H9 (cell line): ENCODE measurements at regions not wholly inside any gene's neighbourhood (a gene's known extent, or its start where the extent isn't known, plus 50 kb on each side); places are given as distances from the start of the nearest gene placed in this dataset.

Experiments
- DNase-seq: peaks from one replicate; pipeline ENCODE4 v3.0.0-alpha.2; 2017
- H2AFZ ChIP-seq: one replicate; pipeline ENCODE4 v1.6.1; 2013; ENCODE audit warnings: mild to moderate bottlenecking, low read length, control low read depth, moderate library complexity
- H2AK5ac ChIP-seq: 2 replicates; pipeline ENCODE4 v1.6.1; 2013; ENCODE audit warnings: low read length, control low read depth, mixed read lengths; ENCODE audit not compliant: insufficient read length
- H2BK120ac ChIP-seq: one replicate; pipeline ENCODE4 v1.6.1; 2013; ENCODE audit warnings: low read depth, mild to moderate bottlenecking, low read length, control low read depth, inconsistent platforms; ENCODE audit not compliant: poor library complexity, severe bottlenecking
- H2BK12ac ChIP-seq: 2 replicates; pipeline ENCODE4 v1.6.1; 2013; ENCODE audit warnings: low read length, control low read depth, mixed read lengths, low read depth; ENCODE audit not compliant: insufficient read length
- H2BK15ac ChIP-seq: 2 replicates; pipeline ENCODE4 v1.6.1; 2013; ENCODE audit warnings: low read depth, low read length, control low read depth
- H2BK20ac ChIP-seq: one replicate; pipeline ENCODE4 v1.6.1; 2013; ENCODE audit warnings: low read depth, mild to moderate bottlenecking, low read length, control low read depth, inconsistent platforms; ENCODE audit not compliant: poor library complexity, severe bottlenecking
- H2BK5ac ChIP-seq: 2 replicates; pipeline ENCODE4 v1.6.1; 2013; ENCODE audit warnings: low read length, control low read depth, mixed read lengths; ENCODE audit not compliant: insufficient read length
- H3K14ac ChIP-seq: 2 replicates; pipeline ENCODE4 v1.6.1; 2013; ENCODE audit warnings: low read length, control low read depth; ENCODE audit not compliant: insufficient read depth
- H3K18ac ChIP-seq: 2 replicates; pipeline ENCODE4 v1.6.1; 2013; ENCODE audit warnings: low read depth, mild to moderate bottlenecking, mixed read lengths, low read length, control low read depth; ENCODE audit not compliant: insufficient read length
- H3K23ac ChIP-seq: 2 replicates; pipeline ENCODE4 v1.6.1; 2013; ENCODE audit warnings: low read length, control low read depth, mixed read lengths, low read depth; ENCODE audit not compliant: insufficient read length
- H3K23me2 ChIP-seq: 2 replicates; pipeline ENCODE4 v1.6.1; 2013; ENCODE audit warnings: low read depth, mild to moderate bottlenecking, mixed read lengths, low read length, control low read depth; ENCODE audit not compliant: insufficient read length, poor library complexity, severe bottlenecking
- H3K27ac ChIP-seq: 2 replicates; pipeline ENCODE4 v1.5.1; 2013; ENCODE audit warnings: low read length, control low read depth, mixed read lengths, low read depth; ENCODE audit not compliant: insufficient read length
- H3K27me3 ChIP-seq: 2 replicates; pipeline ENCODE4 v1.6.1; 2013; ENCODE audit warnings: low read length, control low read depth, inconsistent platforms; ENCODE audit not compliant: insufficient read depth
- H3K4ac ChIP-seq: 2 replicates; pipeline ENCODE4 v1.6.1; 2013; ENCODE audit warnings: low read depth, mild to moderate bottlenecking, control low read depth, inconsistent platforms, low read length, moderate library complexity
- H3K4me1 ChIP-seq: 2 replicates; pipeline ENCODE4 v1.6.1; 2013; ENCODE audit warnings: low read length, control low read depth, inconsistent platforms; ENCODE audit not compliant: insufficient read depth
- H3K4me2 ChIP-seq: 2 replicates; pipeline ENCODE4 v1.6.1; 2013; ENCODE audit warnings: low read length, control low read depth, mixed read lengths; ENCODE audit not compliant: insufficient read length, insufficient read depth
- H3K56ac ChIP-seq: 2 replicates; pipeline ENCODE4 v1.6.1; 2013; ENCODE audit warnings: low read depth, mild to moderate bottlenecking, mixed read lengths, low read length, control low read depth; ENCODE audit not compliant: insufficient read length
- H3K79me1 ChIP-seq: 2 replicates; pipeline ENCODE4 v1.6.1; 2013; ENCODE audit warnings: low read depth, mild to moderate bottlenecking, moderate library complexity, low read length, control low read depth, inconsistent platforms; ENCODE audit not compliant: insufficient read depth, poor library complexity, severe bottlenecking
- H3K79me2 ChIP-seq: 2 replicates; pipeline ENCODE4 v1.6.1; 2013; ENCODE audit warnings: low read length, control low read depth, inconsistent platforms; ENCODE audit not compliant: insufficient read depth
- H3K9ac ChIP-seq: 2 replicates; pipeline ENCODE4 v1.6.1; 2013; ENCODE audit warnings: low read length, control low read depth, mixed read lengths; ENCODE audit not compliant: insufficient read length; ENCODE audit errors: extremely low read depth
- H3K9me3 ChIP-seq: one replicate; pipeline ENCODE4 v1.6.1; 2013; ENCODE audit warnings: low read depth, low read length, inconsistent platforms; ENCODE audit not compliant: control insufficient read depth
- H3T11ph ChIP-seq: one replicate; pipeline ENCODE4 v1.6.1; 2013; ENCODE audit warnings: mild to moderate bottlenecking, low read length, control low read depth, inconsistent platforms
- H4K20me1 ChIP-seq: one replicate; pipeline ENCODE4 v1.6.1; 2013; ENCODE audit not compliant: control insufficient read depth, insufficient read length, insufficient read depth
- H4K5ac ChIP-seq: 2 replicates; pipeline ENCODE4 v1.6.1; 2013; ENCODE audit warnings: low read depth, mild to moderate bottlenecking, mixed read lengths, low read length, control low read depth; ENCODE audit not compliant: insufficient read length
- H4K8ac ChIP-seq: replicated peaks from 2 replicates; pipeline ENCODE4 v1.6.1; 2013; ENCODE audit warnings: low read length, control low read depth, mixed read lengths, low read depth; ENCODE audit not compliant: insufficient read length
- H4K91ac ChIP-seq: 2 replicates; pipeline ENCODE4 v1.6.1; 2013; ENCODE audit warnings: low read depth, mild to moderate bottlenecking, moderate library complexity, mixed read lengths, low read length, control low read depth; ENCODE audit not compliant: insufficient read length
- H3K27ac Mint-ChIP-seq, 3 experiments: 2 replicates in 2 of 3; 3 replicates in 1 of 3; pipeline ENCODE4 v1.8.0; 2020 to 2021; ENCODE audit warnings: mixed read lengths in 3 of 3, mild to moderate bottlenecking in 1 of 3, moderate library complexity in 1 of 3
- H3K27me3 Mint-ChIP-seq: 2 replicates; pipeline ENCODE4 v1.8.0; 2021; ENCODE audit warnings: low read depth, mild to moderate bottlenecking, moderate library complexity, mixed read lengths
- H3K36me3 Mint-ChIP-seq, 3 experiments: 2 replicates in 2 of 3; 3 replicates in 1 of 3; pipeline ENCODE4 v1.8.0; 2020 to 2021; ENCODE audit warnings: low read depth in 3 of 3, mixed read lengths in 3 of 3; ENCODE audit not compliant: insufficient read depth in 1 of 3
- H3K4me1 Mint-ChIP-seq, 2 experiments: 2 replicates each; pipeline ENCODE4 v1.8.0; 2020; ENCODE audit warnings: mixed read lengths in 2 of 2
- H3K4me3 Mint-ChIP-seq, 2 experiments: 2 replicates in 1 of 2; 3 replicates in 1 of 2; pipeline ENCODE4 v1.8.0; 2020 to 2021; ENCODE audit warnings: mild to moderate bottlenecking in 2 of 2, mixed read lengths in 2 of 2, moderate library complexity in 1 of 2
- H3K9me3 Mint-ChIP-seq, 2 experiments: 2 replicates in 1 of 2; 3 replicates in 1 of 2; pipeline ENCODE4 v1.8.0; 2020; ENCODE audit warnings: mild to moderate bottlenecking in 2 of 2, mixed read lengths in 2 of 2, moderate library complexity in 1 of 2
- CTCF ChIP-seq: fragments of 200-600 bp; sonication (generic); conservative IDR thresholded peaks from 3 replicates; pipeline ENCODE4 v1.8.0; 2021; ENCODE audit warnings: antibody characterized with exemption, mild to moderate bottlenecking
- WGBS: extraction: QIAGEN DNeasy Blood & Tissue Kit; methylation state at CpG from one replicate; pipeline ENCODE4 v1.1.7; 2013; ENCODE audit warnings: missing lambda C conversion rate, low lambda C conversion rate, mixed read lengths; ENCODE audit not compliant: insufficient read length; ENCODE audit errors: extremely low coverage; 5-methylcytosine and 5-hydroxymethylcytosine counted together

- peaks cover 55% of the 10 kb centered on the region for H3K27me3 Mint-ChIP-seq
- no peak overlapping the region for H3K4ac ChIP-seq
- peaks cover 37 to 38% of the 10 kb centered on the region in 2 experiments for H3K4me1 Mint-ChIP-seq
- H3K79me1 ChIP-seq, result no peaks in the 10 kb centered on the region
- no peaks in the 10 kb centered on the region for H3K79me2 ChIP-seq
- H4K8ac ChIP-seq, result no peak overlapping the region
- no peak overlapping the region for H2BK20ac ChIP-seq
- no peak for DNase-seq
- H2BK12ac ChIP-seq, result no peak overlapping the region
- no peak overlapping the region for H3K4me2 ChIP-seq
- no CpG with 5 or more reads among the region's 8 CpGs for WGBS
- H3K9me3 Mint-ChIP-seq, result no peaks in the 10 kb centered on the region; a peak in 1 of 5 replicates
- H2AK5ac ChIP-seq, result no peak overlapping the region
- H3K14ac ChIP-seq, result no peak overlapping the region
- no peak overlapping the region for H2BK15ac ChIP-seq
- H3K23ac ChIP-seq, result no peak overlapping the region
- TF ChIP-seq CTCF, result no peak
- no peak overlapping the region for H3K9ac ChIP-seq
- no peak overlapping the region for H4K91ac ChIP-seq
- H4K20me1 ChIP-seq, result no peaks in the 10 kb centered on the region
- no peak overlapping the region for H3K56ac ChIP-seq
- H3K27ac Mint-ChIP-seq, result no peak overlapping the region
- H3K27me3 ChIP-seq, result peaks cover 11% of the 10 kb centered on the region; the same call in 1 of the 2 replicates
- no peak overlapping the region for H4K5ac ChIP-seq
- no peak overlapping the region for H3K18ac ChIP-seq
- no peak overlapping the region for H2BK5ac ChIP-seq
- H3K36me3 Mint-ChIP-seq, result no peaks in the 10 kb centered on the region
- no peak overlapping the region for H3K27ac ChIP-seq
- no peaks in the 10 kb centered on the region; the same call in 1 of the 2 replicates for H3K4me1 ChIP-seq
- no peak overlapping the region for H3T11ph ChIP-seq
- H3K4me3 Mint-ChIP-seq, result peak overlapping the region; percentile 39 to 85
- no peak overlapping the region for H2AFZ ChIP-seq
- H2BK120ac ChIP-seq, result no peak overlapping the region
- H3K23me2 ChIP-seq, result peaks cover 21% of the 10 kb centered on the region
- no peaks in the 10 kb centered on the region for H3K9me3 ChIP-seq
Measured at GRCh38 chr12:111031916-111032590, 111.7 kb upstream of the MYL2 start.
